Epithelial cell of prostate (primary cell): ENCODE measurements at regions not wholly inside any gene's neighbourhood (a gene's known extent, or its start where the extent isn't known, plus 50 kb on each side); places are given as distances from the start of the nearest gene placed in this dataset.
"Not testable (repeated sequence)": the region's sequence is repeated elsewhere in the genome, so short reads cannot be mapped to it uniquely, and the experiment has no call there.

Source experiments
- DNase-seq: peaks from one replicate; pipeline ENCODE4 v3.0.0-alpha.2; 2011; ENCODE audit warnings: low read depth, low spot score
- H3K27ac ChIP-seq: fragments of 450-650 bp; 2 replicates; pipeline ENCODE4 v1.5.1; 2017; ENCODE audit warnings: mild to moderate bottlenecking

DNA sequence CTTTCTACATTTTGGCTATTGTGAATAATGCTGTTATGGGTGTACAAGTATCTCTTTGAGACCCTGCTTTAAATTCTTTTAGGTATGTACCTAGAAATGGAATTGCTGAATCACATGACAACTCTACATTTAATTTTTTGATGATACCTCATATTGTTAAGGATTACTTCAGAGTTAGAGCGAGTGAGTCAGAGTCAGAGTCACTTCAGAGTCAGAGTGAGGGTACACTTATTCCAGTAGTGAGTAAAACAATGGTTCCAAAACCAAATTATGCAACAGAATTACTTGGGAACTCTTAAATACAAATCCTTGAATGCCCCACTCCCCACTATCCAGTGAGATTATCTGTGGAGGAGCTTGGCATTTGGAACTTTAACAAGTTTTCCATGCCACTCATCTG is 50.3 kb upstream of the SNRK start:
- peak; percentile 14 for DNase-seq
- H3K27ac ChIP-seq: peak overlapping the region; percentile 42

- no peak overlapping the region for H3K27ac ChIP-seq
- DNase-seq: no peak
Observed at GRCh38 chr3:43233062-43233461, 53.3 kb upstream of the SNRK start.

DNA sequence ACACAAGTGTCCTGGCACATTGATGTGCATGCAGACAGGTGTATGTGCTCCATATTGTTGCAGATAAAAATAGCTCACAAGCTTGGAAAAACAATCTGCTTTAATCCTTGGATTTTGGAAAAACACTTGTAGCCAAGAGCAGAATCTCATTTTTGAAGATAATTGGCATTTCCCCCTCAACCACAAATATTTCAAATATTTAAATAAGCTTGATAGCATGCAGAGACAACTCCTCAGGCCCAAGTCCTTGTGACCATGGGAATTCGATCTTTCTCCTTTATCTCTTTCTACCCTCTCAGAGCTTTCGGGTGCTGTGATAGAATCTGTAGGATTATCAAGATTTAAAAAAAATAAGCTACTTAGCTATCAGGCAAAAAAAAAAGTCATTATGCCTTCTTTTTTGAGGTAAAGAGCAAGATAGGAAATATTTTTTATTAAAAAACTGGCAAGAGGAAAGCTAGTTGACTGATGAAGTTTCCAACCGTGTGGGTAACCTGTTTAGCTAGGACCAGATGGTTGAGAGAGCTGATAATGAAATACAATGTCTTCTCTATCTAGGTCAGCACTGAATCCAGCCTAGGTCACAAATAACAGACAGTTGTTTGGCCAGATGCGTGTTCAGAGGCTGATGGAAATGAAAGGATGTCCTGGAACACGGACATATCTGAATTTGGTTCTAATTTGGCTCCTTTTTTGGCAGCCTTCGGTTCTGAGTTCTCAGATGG is 54.9 kb upstream of the SNRK start:
- no peak overlapping the region for H3K27ac ChIP-seq
- no peak for DNase-seq

GRCh38 chr3:43229865-43230264 is 56.5 kb upstream of the SNRK start:
- DNase-seq, H3K27ac ChIP-seq: not testable (repeated sequence)

DNA sequence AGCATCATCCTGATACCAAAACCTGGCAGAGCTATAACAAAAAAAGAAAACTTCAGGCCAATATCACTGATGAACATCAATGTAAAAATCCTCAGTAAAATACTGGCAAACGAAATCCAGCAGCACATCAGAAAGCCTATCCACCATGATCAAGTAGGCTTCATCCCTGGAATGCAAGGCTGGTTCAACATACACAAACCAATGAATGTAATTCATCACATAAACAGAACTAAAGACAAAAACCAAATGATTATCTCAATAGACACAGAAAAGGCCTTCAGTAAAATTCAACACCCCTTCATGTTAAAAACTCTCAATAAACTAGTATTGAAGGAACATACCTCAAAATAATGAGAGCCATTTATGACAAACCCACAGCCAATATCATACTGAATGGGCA is 58.7 kb upstream of the SNRK start:
- H3K27ac ChIP-seq, DNase-seq: not testable (repeated sequence)

DNA sequence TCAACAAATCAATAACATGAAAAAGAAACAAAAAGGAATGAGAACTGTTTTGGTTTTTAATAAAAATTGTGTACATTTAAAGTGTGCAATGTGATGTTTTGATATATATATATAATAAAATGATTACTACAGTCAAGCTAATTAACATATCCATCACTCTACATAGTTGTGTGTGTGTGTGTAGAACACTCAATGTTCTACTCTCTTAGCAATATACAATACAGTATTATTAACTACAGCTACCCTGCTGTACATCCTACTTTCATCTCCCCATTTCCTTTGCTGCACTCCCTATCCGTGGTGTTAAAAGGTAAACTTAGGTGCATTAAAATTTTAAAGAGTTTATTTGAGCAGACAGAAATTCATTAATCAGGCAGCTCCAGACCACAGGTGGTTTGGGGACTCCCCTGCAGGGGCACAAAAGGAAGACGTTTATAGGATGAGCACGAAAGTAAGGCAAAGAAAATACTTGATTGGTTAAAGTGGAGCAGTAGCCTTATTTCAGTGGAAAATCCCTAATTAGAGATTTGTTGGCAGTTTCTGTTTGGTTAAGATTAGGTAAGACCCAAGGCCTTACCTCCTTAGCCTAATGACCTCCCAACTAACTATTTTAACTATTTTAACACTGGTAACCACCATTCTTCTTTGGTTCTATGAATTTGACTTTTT is 61.8 kb upstream of the SNRK start:
- no peak overlapping the region for H3K27ac ChIP-seq
- no peak for DNase-seq

DNA sequence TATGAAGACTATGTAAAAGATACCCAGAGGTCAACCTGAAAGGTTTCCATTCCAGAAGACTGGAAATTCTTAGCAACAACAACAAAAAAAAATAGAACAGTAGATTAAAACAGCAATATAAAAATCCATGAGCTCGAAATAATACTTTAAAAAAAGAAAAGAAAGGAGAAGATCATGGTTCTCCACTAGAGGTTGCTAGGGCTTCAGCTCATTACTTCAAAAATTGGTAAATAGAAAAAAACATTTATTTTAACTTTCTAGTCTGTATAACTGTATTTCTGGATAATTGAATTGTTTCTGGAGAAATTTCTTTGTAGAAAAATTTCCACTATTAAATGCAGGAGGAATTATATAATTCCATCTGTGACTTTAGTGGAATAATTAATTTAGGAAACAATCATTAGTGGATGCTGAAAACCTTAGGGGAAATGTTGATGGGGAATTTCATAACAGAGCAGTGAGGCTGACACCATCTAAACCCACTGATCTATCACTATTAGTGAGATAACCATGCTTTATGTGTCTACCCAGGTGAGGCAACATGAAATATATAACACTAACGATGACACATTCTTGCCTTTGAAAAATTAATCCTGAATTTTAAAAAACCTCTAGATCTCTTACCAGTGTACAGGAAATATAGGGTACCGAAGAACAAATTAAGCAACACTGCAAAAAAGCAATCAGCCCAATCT is 62.5 kb upstream of the SNRK start:
- H3K27ac ChIP-seq: no peak overlapping the region
- no peak for DNase-seq

GRCh38 chr3:43222590-43222989 is 63.8 kb upstream of the SNRK start:
- no peak overlapping the region for H3K27ac ChIP-seq
- no peak for DNase-seq

DNA sequence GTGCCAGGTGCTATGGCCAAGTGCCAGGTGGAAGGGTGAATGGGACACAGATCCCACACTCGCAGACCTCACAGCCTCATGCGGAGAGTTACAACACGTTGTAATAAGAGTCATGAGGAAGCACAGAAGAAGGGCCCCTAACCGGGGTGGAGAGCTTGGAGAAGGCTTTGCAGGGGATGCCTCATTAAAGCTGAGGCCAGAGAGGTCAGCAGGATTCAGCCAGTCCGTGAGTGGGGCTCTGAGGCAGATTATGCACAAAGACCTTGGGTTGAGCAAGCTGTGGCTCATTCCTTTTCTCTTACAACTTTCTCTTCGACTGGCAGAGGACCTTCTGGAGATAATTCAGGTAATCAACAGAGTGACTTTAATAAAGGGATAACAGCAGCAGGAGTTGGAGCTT is 65.3 kb upstream of the SNRK start:
- DNase-seq: no peak
- H3K27ac ChIP-seq: no peak overlapping the region

- no peak for DNase-seq
- H3K27ac ChIP-seq: no peak overlapping the region
Observed at GRCh38 chr3:43219616-43220015, 66.7 kb upstream of the SNRK start.

DNA sequence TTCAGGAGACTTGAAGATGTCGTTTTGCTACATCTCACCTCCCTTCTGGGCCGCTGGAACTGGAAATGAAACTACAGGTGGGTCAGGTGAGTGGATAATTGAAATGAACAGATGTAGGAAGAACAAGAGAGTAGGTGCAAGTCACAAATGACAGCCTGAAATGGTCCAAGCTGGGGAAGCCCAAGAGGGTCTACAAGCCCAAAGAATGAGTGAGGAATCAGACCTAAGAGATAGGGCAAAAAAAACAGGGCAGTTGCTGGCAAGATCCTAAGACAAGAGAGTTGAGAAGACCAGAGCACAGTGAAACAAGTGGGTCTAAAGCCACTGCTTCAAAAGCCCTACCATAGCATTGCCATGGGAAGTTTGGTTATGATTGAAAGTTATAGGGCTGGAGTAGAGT is 67.4 kb upstream of the SNRK start:
- no peak for DNase-seq
- H3K27ac ChIP-seq: no peak overlapping the region

- no peak for DNase-seq
- H3K27ac ChIP-seq: no peak overlapping the region
Observed at GRCh38 chr3:43218156-43218555, 68.2 kb upstream of the SNRK start.

DNA sequence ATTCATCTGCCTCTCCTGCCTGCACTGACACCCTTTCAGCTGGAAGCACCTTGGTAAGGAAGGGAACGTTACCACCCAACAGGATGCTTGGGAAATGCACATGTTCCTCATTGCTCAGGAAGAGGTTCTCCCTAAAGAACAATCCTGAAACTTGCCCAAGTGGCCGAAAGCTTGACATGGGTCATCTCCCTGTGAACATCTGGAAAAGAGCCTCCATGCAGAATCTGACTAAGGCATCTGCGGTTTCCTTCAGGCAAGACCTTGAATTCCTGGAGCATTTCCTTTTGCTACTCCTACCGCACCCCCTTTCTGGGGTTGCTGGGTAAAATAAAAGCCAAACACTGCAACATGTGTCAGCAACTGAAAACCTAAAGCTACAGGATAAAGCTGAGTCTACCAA is 68.7 kb upstream of the SNRK start:
- DNase-seq: no peak
- H3K27ac ChIP-seq: no peak overlapping the region

- no peak for DNase-seq
- H3K27ac ChIP-seq: no peak overlapping the region
Observed at GRCh38 chr3:43217206-43217605, 69.1 kb upstream of the SNRK start.

GRCh38 chr3:43215663-43216275 is 70.6 kb upstream of the SNRK start:
- no peak for DNase-seq
- no peak overlapping the region for H3K27ac ChIP-seq

GRCh38 chr3:43215138-43215537 is 71.2 kb upstream of the SNRK start:
- no peak for DNase-seq
- peak overlapping the region; percentile 50 for H3K27ac ChIP-seq

- peak; percentile 77 for DNase-seq
Observed at GRCh38 chr3:43214616-43215015, 71.7 kb upstream of the SNRK start.

DNA sequence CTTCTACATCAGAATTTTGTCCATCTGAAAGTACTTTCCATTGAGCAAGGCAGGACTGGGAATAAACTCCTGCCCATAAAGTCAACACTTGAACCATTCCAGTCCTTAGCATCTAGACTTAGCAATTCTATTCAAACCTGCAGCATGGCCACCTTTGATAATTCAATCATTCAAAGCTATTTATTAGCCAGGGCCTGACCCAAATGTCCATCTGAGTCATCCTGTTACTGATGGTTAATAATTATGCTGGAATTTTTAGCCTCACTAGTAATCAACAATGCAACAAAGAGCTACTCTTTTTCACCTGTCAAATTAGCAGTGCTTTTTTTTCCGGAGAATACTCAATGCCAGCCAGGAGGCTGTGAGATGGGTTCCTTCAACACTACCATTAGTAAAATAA is 72.7 kb upstream of the SNRK start:
- no peak for DNase-seq
- H3K27ac ChIP-seq: peak overlapping the region; percentile 50

More at GRCh38 chr3:43214616-43215015, 71.7 kb upstream of the SNRK start:
- peak overlapping the region; percentile 50 for H3K27ac ChIP-seq

DNA sequence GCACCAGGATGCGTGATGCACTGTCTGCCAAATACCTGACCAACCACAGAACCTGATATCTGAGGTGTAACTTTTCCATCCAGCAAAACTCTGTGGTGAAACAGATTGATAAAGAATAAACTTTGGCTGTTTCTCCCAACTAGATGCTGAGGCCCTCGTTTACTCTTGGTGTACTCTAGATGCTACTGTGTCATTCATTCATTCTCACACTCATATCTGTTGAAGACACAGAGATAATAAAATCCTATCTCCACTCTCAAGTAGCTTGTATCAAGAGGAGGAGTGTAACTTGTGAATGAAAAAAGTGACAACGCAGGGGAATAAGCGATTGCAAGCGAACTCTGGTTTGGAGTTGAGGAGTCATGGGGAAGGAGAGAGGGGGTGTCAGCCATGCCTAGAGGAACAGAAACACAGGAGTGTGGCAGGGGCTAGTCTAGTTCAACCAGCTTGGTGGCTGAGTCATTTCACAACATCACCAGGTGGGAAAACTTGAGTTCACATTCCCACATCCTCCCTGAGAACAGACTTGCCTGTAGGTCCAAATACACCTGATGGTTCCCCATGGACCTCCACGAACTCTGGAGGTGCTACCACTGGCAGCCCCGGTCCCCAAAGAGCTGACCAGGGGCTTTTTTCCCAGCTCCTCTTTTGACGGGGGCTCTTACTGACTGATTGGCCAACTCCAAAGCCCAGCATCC is 73.3 kb upstream of the SNRK start:
- peak; percentile 52 for DNase-seq
- peak overlapping the region; percentile 50 for H3K27ac ChIP-seq

DNA sequence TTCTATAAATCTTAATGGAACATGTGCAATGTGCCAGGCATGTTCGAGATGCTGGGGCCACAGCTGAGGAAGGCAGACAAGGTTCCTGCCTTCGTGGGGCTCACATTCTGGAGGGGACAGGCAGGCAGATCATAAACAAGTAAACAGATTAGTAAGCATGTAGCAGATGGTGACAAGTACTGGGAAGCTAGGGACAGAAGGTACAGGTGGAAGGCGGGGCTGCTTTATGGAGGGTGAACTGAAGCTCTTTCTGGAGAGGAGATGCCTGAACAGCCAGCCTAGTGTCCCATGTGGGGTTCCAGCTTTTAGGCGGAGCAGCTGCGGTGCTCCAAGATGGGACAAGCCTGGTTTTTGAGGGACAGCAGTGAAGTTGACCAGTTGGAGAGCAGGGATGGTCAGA is 74.7 kb upstream of the SNRK start:
- no peak for DNase-seq
- H3K27ac ChIP-seq: no peak overlapping the region
